SK-N-SH treated with all-trans-retinoic acid at 6 μM for 48 hours (cell line): ENCODE measurements at regions not wholly inside any gene's neighbourhood (a gene's known extent, or its start where the extent isn't known, plus 50 kb on each side); places are given as distances from the start of the nearest gene placed in this dataset.
"Not testable (repeated sequence)": the region's sequence is repeated elsewhere in the genome, so short reads cannot be mapped to it uniquely, and the experiment has no call there.

Experiments
- ATAC-seq: fragments of 200-7000 bp; cut with Tn5 transposase; 3 replicates; pipeline ENCODE4 v1.9.1; 2020; ENCODE audit warnings: mild to moderate bottlenecking, moderate library complexity
- ARNTL ChIP-seq: fragments of 450-650 bp; formaldehyde crosslinking; IDR thresholded peaks from 2 replicates; pipeline ENCODE4 v1.5.0; 2020; ENCODE audit warnings: low read depth, mild to moderate bottlenecking, moderate library complexity, borderline replicate concordance
- BACH2 ChIP-seq: fragments of 250-450 bp; sonication (Bioruptor Pico); IDR thresholded peaks from 2 replicates; pipeline ENCODE4 v1.9.0; 2021; ENCODE audit warnings: mild to moderate bottlenecking, borderline replicate concordance
- CSDC2 ChIP-seq: fragments of 250-450 bp; sonication (Bioruptor Pico); IDR thresholded peaks from 2 replicates; pipeline ENCODE4 v1.5.0; 2020; ENCODE audit warnings: mild to moderate bottlenecking, moderate library complexity
- ESRRG ChIP-seq: fragments of 250-450 bp; sonication (Bioruptor Pico); IDR thresholded peaks from 2 replicates; pipeline ENCODE4 v1.6.1; 2021; ENCODE audit warnings: mild to moderate bottlenecking
- GLIS3 ChIP-seq: fragments of 250-450 bp; sonication (Bioruptor Pico); IDR thresholded peaks from 2 replicates; pipeline ENCODE4 v1.5.0; 2020; ENCODE audit warnings: mild to moderate bottlenecking, moderate library complexity
- ISL1 ChIP-seq: fragments of 250-450 bp; sonication (Bioruptor Pico); IDR thresholded peaks from 2 replicates; pipeline ENCODE4 v2.1.2; 2022; ENCODE audit warnings: mild to moderate bottlenecking, moderate library complexity
- OSR1 ChIP-seq: fragments of 250-450 bp; sonication (Bioruptor Pico); IDR thresholded peaks from 2 replicates; pipeline ENCODE4 v1.8.0; 2022; ENCODE audit warnings: moderate library complexity, mild to moderate bottlenecking, inconsistent platforms
- PPARA ChIP-seq: fragments of 250-450 bp; sonication (Bioruptor Pico); IDR thresholded peaks from 2 replicates; pipeline ENCODE4 v1.5.0; 2020; ENCODE audit warnings: mild to moderate bottlenecking, borderline replicate concordance
- RARB ChIP-seq: fragments of 250-450 bp; sonication (Bioruptor Pico); IDR thresholded peaks from 2 replicates; pipeline ENCODE4 v1.8.0; 2021; ENCODE audit warnings: mild to moderate bottlenecking, moderate library complexity
- SNAI2 ChIP-seq: fragments of 250-450 bp; sonication (Bioruptor Pico); IDR thresholded peaks from 2 replicates; pipeline ENCODE4 v1.5.0; 2020; ENCODE audit warnings: mild to moderate bottlenecking, moderate library complexity
- ZC3H10 ChIP-seq: fragments of 250-450 bp; sonication (Bioruptor Pico); IDR thresholded peaks from 2 replicates; pipeline ENCODE4 v1.5.1; 2021; ENCODE audit warnings: mild to moderate bottlenecking, moderate library complexity
- ZFP3 ChIP-seq: fragments of 250-450 bp; sonication (Bioruptor Pico); IDR thresholded peaks from 2 replicates; pipeline ENCODE4 v1.5.0; 2020; ENCODE audit warnings: mild to moderate bottlenecking, moderate library complexity
- ZFP30 ChIP-seq: fragments of 450-650 bp; formaldehyde crosslinking; IDR thresholded peaks from 2 replicates; pipeline ENCODE4 v1.5.0; 2022; ENCODE audit warnings: mild to moderate bottlenecking, moderate library complexity
- ZNF565 ChIP-seq: fragments of 450-650 bp; formaldehyde crosslinking; conservative IDR thresholded peaks from 2 replicates; pipeline ENCODE4 v1.5.0; 2020; ENCODE audit warnings: low read depth, mild to moderate bottlenecking, moderate library complexity
- ZNF70 ChIP-seq: fragments of 450-650 bp; formaldehyde crosslinking; IDR thresholded peaks from 2 replicates; pipeline ENCODE4 v1.5.0; 2020; ENCODE audit warnings: mild to moderate bottlenecking, moderate library complexity
- TF ChIP-seq, protein P1 (sequence below): fragments of 250-450 bp; sonication (Bioruptor Pico); IDR thresholded peaks from 2 replicates; pipeline ENCODE4 v1.8.0; 2021; ENCODE audit warnings: low read depth, mild to moderate bottlenecking, moderate library complexity, borderline replicate concordance
- TF ChIP-seq, protein P2 (sequence below): fragments of 250-450 bp; sonication (Bioruptor Pico); IDR thresholded peaks from 2 replicates; pipeline ENCODE4 v1.5.1; 2021; ENCODE audit warnings: mild to moderate bottlenecking, moderate library complexity
- TF ChIP-seq, protein P3 (sequence below): fragments of 250-450 bp; sonication (Bioruptor Pico); IDR thresholded peaks from 2 replicates; pipeline ENCODE4 v1.8.0; 2020; ENCODE audit warnings: mild to moderate bottlenecking, moderate library complexity, borderline replicate concordance
- TF ChIP-seq, protein P4 (sequence below): fragments of 250-450 bp; sonication (Bioruptor Pico); IDR thresholded peaks from 2 replicates; pipeline ENCODE4 v1.5.1; 2020; ENCODE audit warnings: low read depth, mild to moderate bottlenecking, moderate library complexity
- TF ChIP-seq, protein P5 (sequence below): fragments of 250-450 bp; sonication (Bioruptor Pico); IDR thresholded peaks from 2 replicates; pipeline ENCODE4 v1.5.0; 2020; ENCODE audit warnings: mild to moderate bottlenecking, moderate library complexity

DNA sequence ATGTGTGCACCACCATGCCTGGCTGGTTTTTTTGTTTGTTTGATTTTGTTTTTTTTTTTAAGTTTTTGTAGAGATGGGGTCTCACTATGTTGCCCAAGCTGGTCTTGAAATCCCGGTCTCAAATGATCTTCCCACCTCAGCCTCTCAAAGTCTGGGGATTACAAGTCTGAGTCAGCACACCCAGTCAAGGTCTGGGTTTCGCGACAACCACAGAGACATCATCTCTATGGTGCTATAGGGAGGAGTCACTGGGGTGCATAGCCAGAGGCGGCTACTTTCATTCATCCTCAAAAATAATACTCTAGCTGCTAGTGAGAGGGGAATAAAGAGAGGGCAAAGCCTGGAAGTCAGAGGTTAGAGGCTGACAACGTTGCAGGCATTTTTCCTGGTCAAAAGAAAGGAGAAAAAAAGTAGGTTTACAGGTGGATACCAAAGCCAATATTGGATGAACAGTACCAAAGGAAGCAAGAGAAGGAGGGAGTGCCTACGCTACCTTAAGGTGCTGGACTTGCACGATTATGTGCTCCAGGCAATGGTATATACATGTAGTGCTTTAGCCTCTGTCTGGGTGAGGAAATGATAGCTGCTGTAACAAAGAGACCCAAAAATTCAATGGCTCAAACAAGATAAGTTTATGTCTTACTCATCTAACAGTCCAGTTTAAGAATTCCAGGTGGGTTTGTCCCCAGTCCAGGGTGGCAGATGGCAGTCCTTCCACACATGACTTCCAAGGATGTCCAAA is 178.3 kb downstream of the SKIDA1 start:
- no peak for ATAC-seq

DNA sequence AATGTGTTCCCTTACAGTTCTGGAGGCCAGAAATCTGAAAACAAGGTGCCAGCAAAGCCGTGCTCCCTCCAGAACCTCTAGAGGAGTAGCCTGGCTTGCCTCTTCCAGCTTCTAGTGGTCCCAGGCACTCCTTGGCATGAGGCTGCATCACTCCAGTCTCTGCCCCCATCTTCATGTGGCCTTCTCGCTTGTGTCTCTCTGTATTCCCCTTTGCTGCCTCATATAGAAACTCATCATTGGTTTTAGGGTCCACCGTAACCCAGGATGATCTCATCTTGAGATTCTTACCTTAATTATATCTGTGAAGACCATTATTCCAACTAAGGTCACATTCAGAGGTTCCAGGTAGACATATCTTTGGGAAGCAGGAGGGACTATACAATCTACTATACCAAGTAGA is 182.4 kb downstream of the SKIDA1 start:
- no peak for ATAC-seq
- no peak for TF ChIP-seq SNAI2 (CRISPR knock-in tag)
- no peak for TF ChIP-seq ZC3H10 (CRISPR knock-in tag)
- no peak for TF ChIP-seq GLIS3 (CRISPR knock-in tag)
- TF ChIP-seq, protein P1, sequence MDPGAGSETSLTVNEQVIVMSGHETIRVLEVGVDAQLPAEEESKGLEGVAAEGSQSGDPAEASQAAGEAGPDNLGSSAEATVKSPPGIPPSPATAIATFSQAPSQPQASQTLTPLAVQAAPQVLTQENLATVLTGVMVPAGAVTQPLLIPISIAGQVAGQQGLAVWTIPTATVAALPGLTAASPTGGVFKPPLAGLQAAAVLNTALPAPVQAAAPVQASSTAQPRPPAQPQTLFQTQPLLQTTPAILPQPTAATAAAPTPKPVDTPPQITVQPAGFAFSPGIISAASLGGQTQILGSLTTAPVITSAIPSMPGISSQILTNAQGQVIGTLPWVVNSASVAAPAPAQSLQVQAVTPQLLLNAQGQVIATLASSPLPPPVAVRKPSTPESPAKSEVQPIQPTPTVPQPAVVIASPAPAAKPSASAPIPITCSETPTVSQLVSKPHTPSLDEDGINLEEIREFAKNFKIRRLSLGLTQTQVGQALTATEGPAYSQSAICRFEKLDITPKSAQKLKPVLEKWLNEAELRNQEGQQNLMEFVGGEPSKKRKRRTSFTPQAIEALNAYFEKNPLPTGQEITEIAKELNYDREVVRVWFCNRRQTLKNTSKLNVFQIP = no peak

More for the DNA sequence above, 178.3 kb downstream of the SKIDA1 start:
- TF ChIP-seq, protein P1 = no peak
- no peak for TF ChIP-seq ZFP30
- TF ChIP-seq PPARA (CRISPR knock-in tag) = no peak

DNA sequence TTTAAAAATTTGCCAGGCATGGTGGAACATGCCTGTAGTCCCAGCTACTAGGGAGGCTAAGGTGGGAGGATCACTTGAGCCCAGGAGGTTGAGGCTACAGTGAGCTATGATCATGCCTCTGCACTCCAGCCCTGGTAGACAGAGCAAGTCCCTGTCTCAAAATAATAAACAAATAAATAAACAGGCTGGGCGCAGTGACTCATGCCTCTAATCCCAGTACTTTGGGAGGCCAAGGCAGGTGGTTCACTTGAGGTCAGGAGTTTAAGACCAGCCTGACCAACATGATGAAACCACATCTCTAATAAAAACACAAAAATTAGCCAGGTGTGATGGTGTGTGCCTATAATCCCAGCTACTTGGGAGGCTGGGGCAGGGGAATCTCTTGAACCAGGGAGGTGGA is 183.0 kb downstream of the SKIDA1 start:
- ATAC-seq = not testable (repeated sequence)

DNA sequence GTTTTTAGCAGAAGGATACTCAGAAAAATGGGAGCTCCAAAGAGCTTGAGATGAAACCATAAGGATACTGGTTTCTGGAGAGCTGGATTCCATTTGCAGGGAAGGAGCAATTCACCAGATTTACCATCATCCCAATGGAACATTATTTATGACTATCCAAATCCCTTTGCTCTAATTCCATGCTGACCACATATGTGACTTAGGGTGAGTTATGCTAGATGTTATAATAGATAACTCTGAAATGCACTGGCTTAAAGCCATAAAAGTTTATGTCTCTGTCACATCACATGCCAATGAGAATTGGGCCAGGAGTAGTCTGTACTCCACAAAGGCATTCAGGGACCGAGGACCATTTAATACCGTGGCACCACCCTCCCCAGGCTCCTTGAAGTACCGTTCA is 185.2 kb downstream of the SKIDA1 start:
- ATAC-seq = no peak; the same call in 2 of the 3 replicates
- no peak for TF ChIP-seq OSR1 (CRISPR knock-in tag)
- TF ChIP-seq, protein P2, sequence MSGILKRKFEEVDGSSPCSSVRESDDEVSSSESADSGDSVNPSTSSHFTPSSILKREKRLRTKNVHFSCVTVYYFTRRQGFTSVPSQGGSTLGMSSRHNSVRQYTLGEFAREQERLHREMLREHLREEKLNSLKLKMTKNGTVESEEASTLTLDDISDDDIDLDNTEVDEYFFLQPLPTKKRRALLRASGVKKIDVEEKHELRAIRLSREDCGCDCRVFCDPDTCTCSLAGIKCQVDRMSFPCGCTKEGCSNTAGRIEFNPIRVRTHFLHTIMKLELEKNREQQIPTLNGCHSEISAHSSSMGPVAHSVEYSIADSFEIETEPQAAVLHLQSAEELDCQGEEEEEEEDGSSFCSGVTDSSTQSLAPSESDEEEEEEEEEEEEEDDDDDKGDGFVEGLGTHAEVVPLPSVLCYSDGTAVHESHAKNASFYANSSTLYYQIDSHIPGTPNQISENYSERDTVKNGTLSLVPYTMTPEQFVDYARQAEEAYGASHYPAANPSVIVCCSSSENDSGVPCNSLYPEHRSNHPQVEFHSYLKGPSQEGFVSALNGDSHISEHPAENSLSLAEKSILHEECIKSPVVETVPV = no peak
- no peak for TF ChIP-seq ISL1
- no peak for TF ChIP-seq ESRRG (CRISPR knock-in tag)
- no peak for TF ChIP-seq PPARA (CRISPR knock-in tag)
- TF ChIP-seq ZFP3 (CRISPR knock-in tag) = no peak
- TF ChIP-seq, protein P3, sequence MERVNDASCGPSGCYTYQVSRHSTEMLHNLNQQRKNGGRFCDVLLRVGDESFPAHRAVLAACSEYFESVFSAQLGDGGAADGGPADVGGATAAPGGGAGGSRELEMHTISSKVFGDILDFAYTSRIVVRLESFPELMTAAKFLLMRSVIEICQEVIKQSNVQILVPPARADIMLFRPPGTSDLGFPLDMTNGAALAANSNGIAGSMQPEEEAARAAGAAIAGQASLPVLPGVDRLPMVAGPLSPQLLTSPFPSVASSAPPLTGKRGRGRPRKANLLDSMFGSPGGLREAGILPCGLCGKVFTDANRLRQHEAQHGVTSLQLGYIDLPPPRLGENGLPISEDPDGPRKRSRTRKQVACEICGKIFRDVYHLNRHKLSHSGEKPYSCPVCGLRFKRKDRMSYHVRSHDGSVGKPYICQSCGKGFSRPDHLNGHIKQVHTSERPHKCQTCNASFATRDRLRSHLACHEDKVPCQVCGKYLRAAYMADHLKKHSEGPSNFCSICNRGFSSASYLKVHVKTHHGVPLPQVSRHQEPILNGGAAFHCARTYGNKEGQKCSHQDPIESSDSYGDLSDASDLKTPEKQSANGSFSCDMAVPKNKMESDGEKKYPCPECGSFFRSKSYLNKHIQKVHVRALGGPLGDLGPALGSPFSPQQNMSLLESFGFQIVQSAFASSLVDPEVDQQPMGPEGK (CRISPR knock-in tag) = no peak
- no peak for TF ChIP-seq CSDC2 (CRISPR knock-in tag)
- TF ChIP-seq RARB = no peak
- no peak for TF ChIP-seq BACH2
- TF ChIP-seq GLIS3 (CRISPR knock-in tag) = no peak
- TF ChIP-seq ZC3H10 (CRISPR knock-in tag) = no peak
- no peak for TF ChIP-seq SNAI2 (CRISPR knock-in tag)
- TF ChIP-seq ZFP30 = no peak
- TF ChIP-seq ZNF565 = no peak
- TF ChIP-seq ARNTL (CRISPR knock-in tag) = no peak

DNA sequence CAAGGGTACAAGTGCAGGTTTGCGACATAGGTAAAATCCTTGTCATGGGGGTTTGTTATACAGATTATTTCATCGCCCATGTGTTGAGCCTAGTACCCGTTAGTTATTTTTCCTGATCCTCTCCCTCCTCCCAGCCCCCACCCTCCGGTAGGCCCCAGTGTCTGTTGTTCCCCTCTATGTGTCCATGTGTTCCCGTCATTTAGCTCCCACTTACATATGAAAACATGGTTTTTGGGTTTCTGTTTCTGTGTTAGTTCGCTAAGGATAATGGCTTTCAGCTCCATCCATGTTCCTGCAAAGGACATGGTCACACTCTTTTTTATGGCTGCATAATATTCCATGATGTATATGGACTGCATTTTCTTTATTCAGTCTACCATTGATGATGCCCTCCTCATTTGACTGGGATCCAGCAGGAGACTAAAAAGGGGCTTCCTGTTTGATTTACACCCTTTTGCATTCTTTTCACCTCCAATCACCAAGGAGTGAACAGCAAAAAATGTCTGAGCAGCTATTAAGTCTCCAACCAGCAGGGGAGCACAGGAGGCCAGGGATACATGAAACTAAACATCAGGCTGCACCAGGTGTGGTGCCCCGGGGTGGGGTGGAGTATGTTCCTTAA is 188.2 kb downstream of the SKIDA1 start:
- TF ChIP-seq, protein P4, sequence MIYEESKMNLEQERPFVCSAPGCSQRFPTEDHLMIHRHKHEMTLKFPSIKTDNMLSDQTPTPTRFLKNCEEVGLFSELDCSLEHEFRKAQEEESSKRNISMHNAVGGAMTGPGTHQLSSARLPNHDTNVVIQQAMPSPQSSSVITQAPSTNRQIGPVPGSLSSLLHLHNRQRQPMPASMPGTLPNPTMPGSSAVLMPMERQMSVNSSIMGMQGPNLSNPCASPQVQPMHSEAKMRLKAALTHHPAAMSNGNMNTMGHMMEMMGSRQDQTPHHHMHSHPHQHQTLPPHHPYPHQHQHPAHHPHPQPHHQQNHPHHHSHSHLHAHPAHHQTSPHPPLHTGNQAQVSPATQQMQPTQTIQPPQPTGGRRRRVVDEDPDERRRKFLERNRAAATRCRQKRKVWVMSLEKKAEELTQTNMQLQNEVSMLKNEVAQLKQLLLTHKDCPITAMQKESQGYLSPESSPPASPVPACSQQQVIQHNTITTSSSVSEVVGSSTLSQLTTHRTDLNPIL = no peak
- TF ChIP-seq, protein P1 = no peak
- TF ChIP-seq BACH2 (no peak), PPARA (CRISPR knock-in tag) (no peak), ZNF70 (CRISPR knock-in tag) (no peak)
- TF ChIP-seq, protein P5, sequence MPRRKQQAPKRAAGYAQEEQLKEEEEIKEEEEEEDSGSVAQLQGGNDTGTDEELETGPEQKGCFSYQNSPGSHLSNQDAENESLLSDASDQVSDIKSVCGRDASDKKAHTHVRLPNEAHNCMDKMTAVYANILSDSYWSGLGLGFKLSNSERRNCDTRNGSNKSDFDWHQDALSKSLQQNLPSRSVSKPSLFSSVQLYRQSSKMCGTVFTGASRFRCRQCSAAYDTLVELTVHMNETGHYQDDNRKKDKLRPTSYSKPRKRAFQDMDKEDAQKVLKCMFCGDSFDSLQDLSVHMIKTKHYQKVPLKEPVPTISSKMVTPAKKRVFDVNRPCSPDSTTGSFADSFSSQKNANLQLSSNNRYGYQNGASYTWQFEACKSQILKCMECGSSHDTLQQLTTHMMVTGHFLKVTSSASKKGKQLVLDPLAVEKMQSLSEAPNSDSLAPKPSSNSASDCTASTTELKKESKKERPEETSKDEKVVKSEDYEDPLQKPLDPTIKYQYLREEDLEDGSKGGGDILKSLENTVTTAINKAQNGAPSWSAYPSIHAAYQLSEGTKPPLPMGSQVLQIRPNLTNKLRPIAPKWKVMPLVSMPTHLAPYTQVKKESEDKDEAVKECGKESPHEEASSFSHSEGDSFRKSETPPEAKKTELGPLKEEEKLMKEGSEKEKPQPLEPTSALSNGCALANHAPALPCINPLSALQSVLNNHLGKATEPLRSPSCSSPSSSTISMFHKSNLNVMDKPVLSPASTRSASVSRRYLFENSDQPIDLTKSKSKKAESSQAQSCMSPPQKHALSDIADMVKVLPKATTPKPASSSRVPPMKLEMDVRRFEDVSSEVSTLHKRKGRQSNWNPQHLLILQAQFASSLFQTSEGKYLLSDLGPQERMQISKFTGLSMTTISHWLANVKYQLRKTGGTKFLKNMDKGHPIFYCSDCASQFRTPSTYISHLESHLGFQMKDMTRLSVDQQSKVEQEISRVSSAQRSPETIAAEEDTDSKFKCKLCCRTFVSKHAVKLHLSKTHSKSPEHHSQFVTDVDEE (CRISPR knock-in tag) = no peak
- ATAC-seq = no peak
